ENCODE measurements at regions not wholly inside any gene's neighbourhood (a gene's known extent, or its start where the extent isn't known, plus 50 kb on each side); places are given as distances from the start of the nearest gene placed in this dataset.

GRCh38 chr3:137205394-137206045 is 247.7 kb downstream of the IL20RB start:
- Histone ChIP-seq H3K4me3 (ENCODE audit: low read length, poor library complexity, severe bottlenecking) (no peak overlapping the region), H3K79me2 (ENCODE audit: insufficient read depth, low read length) (no peaks in the 10 kb centered on the region), H4K20me1 (ENCODE audit: insufficient read depth, low read length, poor library complexity, severe bottlenecking) (no peaks in the 10 kb centered on the region), H3K9me3 (ENCODE audit: insufficient read depth, low read depth, low read length) (no peaks in the 10 kb centered on the region), H3K4me2 (ENCODE audit: low read depth, low read length, poor library complexity, severe bottlenecking) (no peak overlapping the region), H3F3A (ENCODE audit: low read depth) (no peaks in the 10 kb centered on the region), H2AFZ (ENCODE audit: low read length) (no peak overlapping the region), H3K9ac (ENCODE audit: low read depth, low read length, poor library complexity, severe bottlenecking) (no peak overlapping the region), H3K9me2 (replicated peaks; ENCODE audit: low read depth, low read length) (no peaks in the 10 kb centered on the region), H3K27me3 (ENCODE audit: insufficient read depth, low read length, poor library complexity, severe bottlenecking) (no peaks in the 10 kb centered on the region), H3K4me1 (ENCODE audit: insufficient read depth, low read length, poor library complexity, severe bottlenecking) (no peaks in the 10 kb centered on the region), H3K36me3 (ENCODE audit: insufficient read depth, low read length) (no peaks in the 10 kb centered on the region)
- TF ChIP-seq EZH2phosphoT487 (IDR thresholded peaks at IDR 0.05; ENCODE audit: borderline replicate concordance): no peak
- TF ChIP-seq, protein P1, sequence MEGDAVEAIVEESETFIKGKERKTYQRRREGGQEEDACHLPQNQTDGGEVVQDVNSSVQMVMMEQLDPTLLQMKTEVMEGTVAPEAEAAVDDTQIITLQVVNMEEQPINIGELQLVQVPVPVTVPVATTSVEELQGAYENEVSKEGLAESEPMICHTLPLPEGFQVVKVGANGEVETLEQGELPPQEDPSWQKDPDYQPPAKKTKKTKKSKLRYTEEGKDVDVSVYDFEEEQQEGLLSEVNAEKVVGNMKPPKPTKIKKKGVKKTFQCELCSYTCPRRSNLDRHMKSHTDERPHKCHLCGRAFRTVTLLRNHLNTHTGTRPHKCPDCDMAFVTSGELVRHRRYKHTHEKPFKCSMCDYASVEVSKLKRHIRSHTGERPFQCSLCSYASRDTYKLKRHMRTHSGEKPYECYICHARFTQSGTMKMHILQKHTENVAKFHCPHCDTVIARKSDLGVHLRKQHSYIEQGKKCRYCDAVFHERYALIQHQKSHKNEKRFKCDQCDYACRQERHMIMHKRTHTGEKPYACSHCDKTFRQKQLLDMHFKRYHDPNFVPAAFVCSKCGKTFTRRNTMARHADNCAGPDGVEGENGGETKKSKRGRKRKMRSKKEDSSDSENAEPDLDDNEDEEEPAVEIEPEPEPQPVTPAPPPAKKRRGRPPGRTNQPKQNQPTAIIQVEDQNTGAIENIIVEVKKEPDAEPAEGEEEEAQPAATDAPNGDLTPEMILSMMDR (conservative IDR thresholded peaks at IDR 0.05; ENCODE audit: low read length): no peak

DNA sequence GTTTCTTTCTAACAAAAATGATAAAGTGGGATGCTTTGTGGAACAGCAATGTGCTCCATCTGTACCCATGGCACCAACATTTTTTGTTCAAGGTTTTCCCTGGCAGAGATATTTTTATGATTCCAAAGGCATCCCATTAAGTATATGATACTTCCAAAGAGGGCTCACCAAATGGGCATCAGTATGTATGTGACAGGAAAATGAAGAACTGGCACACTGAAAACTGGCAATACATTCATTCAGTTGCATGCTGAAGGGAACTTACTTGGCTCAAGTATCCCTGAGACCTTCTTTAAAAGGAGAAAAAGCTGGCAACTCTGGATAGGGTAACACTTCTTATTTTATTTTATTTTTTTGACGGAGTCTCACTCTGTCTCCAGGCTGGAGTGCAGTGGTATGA is 249.8 kb downstream of the IL20RB start:
- Histone ChIP-seq H3K79me2 (ENCODE audit: insufficient read depth, low read length) (no peaks in the 10 kb centered on the region), H3K27me3 (ENCODE audit: insufficient read depth, low read length, poor library complexity, severe bottlenecking) (no peaks in the 10 kb centered on the region), H3K4me3 (ENCODE audit: low read length, poor library complexity, severe bottlenecking) (no peak overlapping the region), H3K4me2 (ENCODE audit: low read depth, low read length, poor library complexity, severe bottlenecking) (no peak overlapping the region), H2AFZ (ENCODE audit: low read length) (no peak overlapping the region), H3K36me3 (ENCODE audit: insufficient read depth, low read length) (no peaks in the 10 kb centered on the region), H3F3A (ENCODE audit: low read depth) (no peaks in the 10 kb centered on the region), H4K20me1 (ENCODE audit: insufficient read depth, low read length, poor library complexity, severe bottlenecking) (no peaks in the 10 kb centered on the region), H3K9me3 (ENCODE audit: insufficient read depth, low read depth, low read length) (no peaks in the 10 kb centered on the region), H3K4me1 (ENCODE audit: insufficient read depth, low read length, poor library complexity, severe bottlenecking) (no peaks in the 10 kb centered on the region), H3K9me2 (replicated peaks; ENCODE audit: low read depth, low read length) (no peaks in the 10 kb centered on the region), H3K9ac (ENCODE audit: low read depth, low read length, poor library complexity, severe bottlenecking) (no peak overlapping the region)
- no peak for TF ChIP-seq EZH2phosphoT487 (IDR thresholded peaks at IDR 0.05; ENCODE audit: borderline replicate concordance)
- TF ChIP-seq, protein P1 (conservative IDR thresholded peaks at IDR 0.05; ENCODE audit: low read length): no peak

DNA sequence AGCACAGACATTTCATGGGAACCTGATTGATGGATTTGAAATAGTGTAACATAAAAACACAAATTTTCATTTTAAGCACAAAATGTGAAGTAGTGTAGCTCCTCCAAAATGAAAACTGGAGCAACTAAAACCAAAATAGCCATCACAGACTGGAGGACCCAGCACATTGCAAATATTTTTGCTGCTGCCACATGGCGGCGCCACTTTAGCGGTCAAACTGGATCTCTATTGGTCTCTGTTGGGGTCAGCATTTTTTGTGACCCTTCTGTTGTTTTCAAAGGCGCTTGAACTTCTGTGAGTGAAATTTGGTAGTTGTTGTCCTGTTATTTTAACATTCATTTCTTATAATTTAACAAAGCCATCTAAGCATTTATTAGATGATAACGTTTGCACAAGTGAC is 259.9 kb downstream of the IL20RB start:
- Histone ChIP-seq H2AFZ (ENCODE audit: low read length) (no peak overlapping the region), H3F3A (ENCODE audit: low read depth) (no peaks in the 10 kb centered on the region), H3K9ac (ENCODE audit: low read depth, low read length, poor library complexity, severe bottlenecking) (no peak overlapping the region), H3K27me3 (ENCODE audit: insufficient read depth, low read length, poor library complexity, severe bottlenecking) (no peaks in the 10 kb centered on the region), H3K9me3 (ENCODE audit: insufficient read depth, low read depth, low read length) (no peaks in the 10 kb centered on the region), H3K4me3 (ENCODE audit: low read length, poor library complexity, severe bottlenecking) (no peak overlapping the region), H3K79me2 (ENCODE audit: insufficient read depth, low read length) (no peaks in the 10 kb centered on the region), H3K4me1 (ENCODE audit: insufficient read depth, low read length, poor library complexity, severe bottlenecking) (no peaks in the 10 kb centered on the region), H3K4me2 (ENCODE audit: low read depth, low read length, poor library complexity, severe bottlenecking) (no peak overlapping the region), H3K36me3 (ENCODE audit: insufficient read depth, low read length) (no peaks in the 10 kb centered on the region), H4K20me1 (ENCODE audit: insufficient read depth, low read length, poor library complexity, severe bottlenecking) (no peaks in the 10 kb centered on the region), H3K9me2 (replicated peaks; ENCODE audit: low read depth, low read length) (no peaks in the 10 kb centered on the region)
- TF ChIP-seq, protein P1 (conservative IDR thresholded peaks at IDR 0.05; ENCODE audit: low read length): peak; percentile 55
- TF ChIP-seq EZH2phosphoT487 (IDR thresholded peaks at IDR 0.05; ENCODE audit: borderline replicate concordance): no peak
